Gastroesophageal sphincter (tissue), 3 donors: ENCODE measurements at regions not wholly inside any gene's neighbourhood (a gene's known extent, or its start where the extent isn't known, plus 50 kb on each side); places are given as distances from the start of the nearest gene placed in this dataset.

ENCODE experiments used
- CTCF ChIP-seq, 4 experiments: fragments of 200-600 bp in 2 of 4; fragments of 450-650 bp in 2 of 4; sonication (generic) in 1 of 4; IDR thresholded peaks; one replicate each; pipeline ENCODE4 v1.5.1; 2017 to 2019; ENCODE audit warnings: antibody characterized with exemption in 4 of 4, mild to moderate bottlenecking in 2 of 4, moderate library complexity in 2 of 4
- EP300 ChIP-seq: sonication (generic); formaldehyde crosslinking; IDR thresholded peaks from one replicate; pipeline ENCODE4 v1.6.1; 2017; ENCODE audit warnings: antibody characterized with exemption, mild to moderate bottlenecking
- POLR2A ChIP-seq, 2 donors: fragments of 450-650 bp; IDR thresholded peaks; one replicate each; pipeline ENCODE4 v1.6.1; 2017; ENCODE audit warnings: antibody characterized with exemption in 2 of 2, mild to moderate bottlenecking in 2 of 2, moderate library complexity in 1 of 2
- POLR2AphosphoS5 ChIP-seq: sonication (generic); formaldehyde crosslinking; IDR thresholded peaks from one replicate; pipeline ENCODE4 v1.6.1; 2017; ENCODE audit warnings: antibody characterized with exemption

- no peak for TF ChIP-seq CTCF (IDR thresholded peaks at IDR 0.05)
- no peak for TF ChIP-seq POLR2AphosphoS5
- TF ChIP-seq POLR2A (IDR thresholded peaks at IDR 0.05), result no peak
- TF ChIP-seq EP300, result no peak
These were observed 314.9 kb downstream of the COG6 start for GRCh38 chr13:39970177-39970846.
